ENCODE measurements at regions not wholly inside any gene's neighbourhood (a gene's known extent, or its start where the extent isn't known, plus 50 kb on each side); places are given as distances from the start of the nearest gene placed in this dataset.

GRCh38 chr2:62576276-62576939 lies 70.4 kb upstream of the TMEM17 start:
- no peak overlapping the region for H3K4me3 ChIP-seq (ENCODE audit: low read depth, low read length)
- DNase-seq (ENCODE audit: low read depth): peak; percentile 45
- TF ChIP-seq CTCF (IDR thresholded peaks at IDR 0.05; ENCODE audit: insufficient read depth, low read length): no peak

- TF ChIP-seq CTCF (IDR thresholded peaks at IDR 0.05; ENCODE audit: insufficient read depth, low read length): no peak
- no peak overlapping the region for H3K4me3 ChIP-seq (ENCODE audit: low read depth, low read length)
- DNase-seq (ENCODE audit: low read depth): no peak
Measured at GRCh38 chr2:62573936-62574335, 67.9 kb upstream of the TMEM17 start.

GRCh38 chr2:62573137-62573731 lies 67.2 kb upstream of the TMEM17 start:
- no peak for TF ChIP-seq CTCF (IDR thresholded peaks at IDR 0.05; ENCODE audit: insufficient read depth, low read length)
- no peak for DNase-seq (ENCODE audit: low read depth)
- H3K4me3 ChIP-seq (ENCODE audit: low read depth, low read length): no peak overlapping the region

- no peak for DNase-seq (ENCODE audit: low read depth)
- no peak overlapping the region for H3K4me3 ChIP-seq (ENCODE audit: low read depth, low read length)
- no peak for TF ChIP-seq CTCF (IDR thresholded peaks at IDR 0.05; ENCODE audit: insufficient read depth, low read length)
Measured at GRCh38 chr2:62570861-62571698, 65.1 kb upstream of the TMEM17 start.

- no peak for DNase-seq (ENCODE audit: low read depth)
- no peak for TF ChIP-seq CTCF (IDR thresholded peaks at IDR 0.05; ENCODE audit: insufficient read depth, low read length)
- no peak overlapping the region for H3K4me3 ChIP-seq (ENCODE audit: low read depth, low read length)
Measured at GRCh38 chr2:62569907-62570841, 64.2 kb upstream of the TMEM17 start.
